HepG2 (cell line): ENCODE measurements at regions not wholly inside any gene's neighbourhood (a gene's known extent, or its start where the extent isn't known, plus 50 kb on each side); places are given as distances from the start of the nearest gene placed in this dataset.

Experiments
- ATAC-seq: fragments of 200-7000 bp; cut with Tn5 transposase; 3 replicates; pipeline ENCODE4 v1.9.1; 2020; ENCODE audit warnings: mild to moderate bottlenecking, moderate library complexity
- BruUV-seq: library from RNA; stranded (reverse); fragments of 400-500 nt; replicated peaks from 2 replicates; lab custom pipeline; 2021; lab: Mats Ljungman, UMichigan
- CTCF ChIA-PET: fragments of 300-600 bp; formaldehyde crosslinking; extraction: SDS; loops from one replicate; lab custom pipeline; 2021; ENCODE audit warnings: low total read pairs, inconsistent platforms, low intra/inter-chr PET ratio; lab: Yijun Ruan, JAX
- POLR2A ChIA-PET: fragments of 350-600 bp; sonication (Branson Sonifier 250); formaldehyde crosslinking; loops from one replicate; lab custom pipeline; 2020; ENCODE audit warnings: antibody characterized with exemption, inconsistent platforms; lab: Yijun Ruan, JAX
- DNase-seq: peaks from one replicate; pipeline ENCODE4 v3.0.0-alpha.2; 2015; ENCODE audit warnings: low spot score
- FAIRE-seq: peaks from 3 replicates; lab custom pipeline; 2011; peaks lifted over from hg19 to GRCh38; lab: Jason Lieb, UNC
- H2AFZ ChIP-seq: one replicate; pipeline ENCODE4 v1.6.1; 2011; ENCODE audit warnings: low read length, inconsistent platforms
- H3K27ac ChIP-seq: fragments of 300-600 bp; 3 replicates; pipeline ENCODE4 v1.8.0; 2011; ENCODE audit warnings: mixed run types, mild to moderate bottlenecking, mixed read lengths, low read length, inconsistent platforms; ENCODE audit not compliant: insufficient read depth; ENCODE audit errors: extremely low read length
- H3K27me3 ChIP-seq, 2 experiments: fragments of 200-600 bp in 1 of 2; 2 replicates in 1 of 2; 3 replicates in 1 of 2; pipeline versions ENCODE4 v1.6.0 to v1.8.0; 2011; ENCODE audit warnings: low read length in 2 of 2, mild to moderate bottlenecking in 2 of 2, moderate library complexity in 2 of 2, inconsistent platforms in 1 of 2; ENCODE audit not compliant: insufficient read depth in 2 of 2, control insufficient read depth in 1 of 2
- H3K36me3 ChIP-seq, 2 experiments: fragments of 200-600 bp in 1 of 2; replicated peaks in 1 of 2; 2 replicates in 1 of 2; 3 replicates in 1 of 2; pipeline versions ENCODE4 v1.5.1 to v1.8.0; 2011; ENCODE audit warnings: low read length in 2 of 2, inconsistent platforms in 1 of 2; ENCODE audit not compliant: insufficient read depth in 2 of 2, control insufficient read depth in 1 of 2
- H3K4me1 ChIP-seq: 2 replicates; pipeline ENCODE4 v1.5.1; 2012; ENCODE audit warnings: low read length, inconsistent platforms; ENCODE audit not compliant: insufficient read depth
- H3K4me2 ChIP-seq: 2 replicates; pipeline ENCODE4 v1.6.0; 2011; ENCODE audit warnings: low read depth, low read length, inconsistent platforms
- H3K4me3 ChIP-seq, 3 experiments: fragments of 200-600 bp in 1 of 3; sonication (generic), shearing (Covaris generic) in 1 of 3; replicated peaks in 1 of 3; 2 replicates each; pipeline ENCODE4 v1.5.1; 2011 to 2016; ENCODE audit warnings: low read length in 3 of 3, inconsistent platforms in 2 of 3, low read depth in 2 of 3, mild to moderate bottlenecking in 2 of 3, control low read depth in 1 of 3, mixed read lengths in 1 of 3; ENCODE audit not compliant: insufficient read depth in 1 of 3
- H3K79me2 ChIP-seq: one replicate; pipeline ENCODE4 v1.6.1; 2011; ENCODE audit warnings: low read length, inconsistent platforms; ENCODE audit not compliant: insufficient read depth
- H3K9ac ChIP-seq: 2 replicates; pipeline ENCODE4 v1.6.0; 2011; ENCODE audit warnings: mild to moderate bottlenecking, low read depth, low read length, inconsistent platforms; ENCODE audit not compliant: insufficient read depth
- H3K9me3 ChIP-seq: 2 replicates; pipeline ENCODE4 v1.5.1; 2012; ENCODE audit warnings: mild to moderate bottlenecking, low read length
- H4K20me1 ChIP-seq: 2 replicates; pipeline ENCODE4 v1.6.0; 2011; ENCODE audit warnings: inconsistent platforms, mild to moderate bottlenecking, low read length, moderate library complexity; ENCODE audit not compliant: insufficient read depth
- AHR ChIP-seq: IDR thresholded peaks from 2 replicates; pipeline ENCODE4 v1.6.1; 2018; ENCODE audit warnings: missing genetic modification reagents, missing compliant biosample characterization
- HMGA1 ChIP-seq: sonication (generic); formaldehyde crosslinking; conservative IDR thresholded peaks from 2 replicates; pipeline ENCODE4 v1.4.0; 2020; ENCODE audit warnings: missing genetic modification reagents
- LRRFIP1 ChIP-seq: sonication (generic); formaldehyde crosslinking; conservative IDR thresholded peaks from 2 replicates; pipeline ENCODE4 v1.4.0; 2020; ENCODE audit warnings: missing genetic modification reagents
- SMAD9 ChIP-seq: sonication (generic); formaldehyde crosslinking; IDR thresholded peaks from 2 replicates; pipeline ENCODE4 v1.5.1; 2020; ENCODE audit warnings: mild to moderate bottlenecking, missing genetic modification reagents
- SMYD3 ChIP-seq: sonication (generic); formaldehyde crosslinking; IDR thresholded peaks from 2 replicates; pipeline ENCODE4 v1.8.1; 2023; ENCODE audit warnings: mild to moderate bottlenecking, missing genetic modification reagents
- SRSF9 ChIP-seq: fragments of 200-400 bp; formaldehyde crosslinking; IDR thresholded peaks from 2 replicates; pipeline ENCODE4 v1.6.1; 2018; ENCODE audit warnings: borderline replicate concordance, mild to moderate bottlenecking, low read depth, low read length; ENCODE audit not compliant: insufficient read depth, poor library complexity, severe bottlenecking
- U2AF1 ChIP-seq: fragments of 200-400 bp; formaldehyde crosslinking; optimal IDR thresholded peaks from 2 replicates; pipeline ENCODE3; 2017; ENCODE audit warnings: mild to moderate bottlenecking, low read depth, low read length
- ZGPAT ChIP-seq: IDR thresholded peaks from 2 replicates; pipeline ENCODE4 v1.6.1; 2016; ENCODE audit warnings: mild to moderate bottlenecking
- ZMYM2 ChIP-seq: sonication (generic); formaldehyde crosslinking; IDR thresholded peaks from 2 replicates; pipeline ENCODE4 v1.8.0; 2022; ENCODE audit warnings: mild to moderate bottlenecking, missing genetic modification reagents
- ZNF547 ChIP-seq: sonication (generic); formaldehyde crosslinking; IDR thresholded peaks from 2 replicates; pipeline ENCODE4 v1.5.1; 2020; ENCODE audit warnings: mild to moderate bottlenecking, missing genetic modification reagents
- WGBS: methylation state at CpG from one replicate; pipeline ENCODE4 v1.1.6; 2017; ENCODE audit warnings: low lambda C conversion rate; 5-methylcytosine and 5-hydroxymethylcytosine counted together
- in situ Hi-C: cut with HindIII; loops from 2 replicates; pipeline ENCODE4 v1.10.0; 2017; ENCODE audit warnings: low pct_unique_long_range_greater_than_20kb; ENCODE audit not compliant: extremely low pct_ligation_motif_present
- intact Hi-C: fragments of 100-400 bp; cut with micrococcal nuclease; formaldehyde crosslinking; loops from one replicate; pipeline ENCODE4 v1.10.0; 2022; ENCODE audit not compliant: unreplicated experiment
- TF ChIP-seq, protein P1 (sequence below): IDR thresholded peaks from 2 replicates; pipeline ENCODE4 v1.6.1; 2016; ENCODE audit warnings: low read depth, missing genetic modification reagents, missing compliant biosample characterization
- TF ChIP-seq, protein P2 (sequence below): sonication (generic); formaldehyde crosslinking; IDR thresholded peaks from 2 replicates; pipeline ENCODE4 v1.4.0; 2020; ENCODE audit warnings: missing genetic modification reagents

- H2AFZ ChIP-seq: no peak overlapping the region
- 16% methylated on average over 11 of the region's 11 CpGs for WGBS
- in situ Hi-C loops: no loop called here
- H3K27ac ChIP-seq: no peak overlapping the region
- no peak for ATAC-seq
- no peaks in the 10 kb centered on the region for H3K4me1 ChIP-seq
- CTCF ChIA-PET: no interaction called here
- no peak for DNase-seq
- H3K9ac ChIP-seq: no peak overlapping the region
- no TSS peak for BruUV-seq
- H3K36me3 ChIP-seq: no peaks in the 10 kb centered on the region
- FAIRE-seq: no peak
- TF ChIP-seq LRRFIP1 (CRISPR knock-in tag) (no peak), ZNF547 (no peak), AHR (CRISPR knock-in tag) (no peak), ZGPAT (no peak), SMAD9 (CRISPR knock-in tag) (no peak), U2AF1 (no peak), ZMYM2 (no peak), SMYD3 (CRISPR knock-in tag) (no peak), SRSF9 (no peak), HMGA1 (CRISPR knock-in tag) (no peak)
- TF ChIP-seq, protein P1, sequence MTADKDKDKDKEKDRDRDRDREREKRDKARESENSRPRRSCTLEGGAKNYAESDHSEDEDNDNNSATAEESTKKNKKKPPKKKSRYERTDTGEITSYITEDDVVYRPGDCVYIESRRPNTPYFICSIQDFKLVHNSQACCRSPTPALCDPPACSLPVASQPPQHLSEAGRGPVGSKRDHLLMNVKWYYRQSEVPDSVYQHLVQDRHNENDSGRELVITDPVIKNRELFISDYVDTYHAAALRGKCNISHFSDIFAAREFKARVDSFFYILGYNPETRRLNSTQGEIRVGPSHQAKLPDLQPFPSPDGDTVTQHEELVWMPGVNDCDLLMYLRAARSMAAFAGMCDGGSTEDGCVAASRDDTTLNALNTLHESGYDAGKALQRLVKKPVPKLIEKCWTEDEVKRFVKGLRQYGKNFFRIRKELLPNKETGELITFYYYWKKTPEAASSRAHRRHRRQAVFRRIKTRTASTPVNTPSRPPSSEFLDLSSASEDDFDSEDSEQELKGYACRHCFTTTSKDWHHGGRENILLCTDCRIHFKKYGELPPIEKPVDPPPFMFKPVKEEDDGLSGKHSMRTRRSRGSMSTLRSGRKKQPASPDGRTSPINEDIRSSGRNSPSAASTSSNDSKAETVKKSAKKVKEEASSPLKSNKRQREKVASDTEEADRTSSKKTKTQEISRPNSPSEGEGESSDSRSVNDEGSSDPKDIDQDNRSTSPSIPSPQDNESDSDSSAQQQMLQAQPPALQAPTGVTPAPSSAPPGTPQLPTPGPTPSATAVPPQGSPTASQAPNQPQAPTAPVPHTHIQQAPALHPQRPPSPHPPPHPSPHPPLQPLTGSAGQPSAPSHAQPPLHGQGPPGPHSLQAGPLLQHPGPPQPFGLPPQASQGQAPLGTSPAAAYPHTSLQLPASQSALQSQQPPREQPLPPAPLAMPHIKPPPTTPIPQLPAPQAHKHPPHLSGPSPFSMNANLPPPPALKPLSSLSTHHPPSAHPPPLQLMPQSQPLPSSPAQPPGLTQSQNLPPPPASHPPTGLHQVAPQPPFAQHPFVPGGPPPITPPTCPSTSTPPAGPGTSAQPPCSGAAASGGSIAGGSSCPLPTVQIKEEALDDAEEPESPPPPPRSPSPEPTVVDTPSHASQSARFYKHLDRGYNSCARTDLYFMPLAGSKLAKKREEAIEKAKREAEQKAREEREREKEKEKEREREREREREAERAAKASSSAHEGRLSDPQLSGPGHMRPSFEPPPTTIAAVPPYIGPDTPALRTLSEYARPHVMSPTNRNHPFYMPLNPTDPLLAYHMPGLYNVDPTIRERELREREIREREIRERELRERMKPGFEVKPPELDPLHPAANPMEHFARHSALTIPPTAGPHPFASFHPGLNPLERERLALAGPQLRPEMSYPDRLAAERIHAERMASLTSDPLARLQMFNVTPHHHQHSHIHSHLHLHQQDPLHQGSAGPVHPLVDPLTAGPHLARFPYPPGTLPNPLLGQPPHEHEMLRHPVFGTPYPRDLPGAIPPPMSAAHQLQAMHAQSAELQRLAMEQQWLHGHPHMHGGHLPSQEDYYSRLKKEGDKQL (CRISPR knock-in tag): no peak
- TF ChIP-seq, protein P2, sequence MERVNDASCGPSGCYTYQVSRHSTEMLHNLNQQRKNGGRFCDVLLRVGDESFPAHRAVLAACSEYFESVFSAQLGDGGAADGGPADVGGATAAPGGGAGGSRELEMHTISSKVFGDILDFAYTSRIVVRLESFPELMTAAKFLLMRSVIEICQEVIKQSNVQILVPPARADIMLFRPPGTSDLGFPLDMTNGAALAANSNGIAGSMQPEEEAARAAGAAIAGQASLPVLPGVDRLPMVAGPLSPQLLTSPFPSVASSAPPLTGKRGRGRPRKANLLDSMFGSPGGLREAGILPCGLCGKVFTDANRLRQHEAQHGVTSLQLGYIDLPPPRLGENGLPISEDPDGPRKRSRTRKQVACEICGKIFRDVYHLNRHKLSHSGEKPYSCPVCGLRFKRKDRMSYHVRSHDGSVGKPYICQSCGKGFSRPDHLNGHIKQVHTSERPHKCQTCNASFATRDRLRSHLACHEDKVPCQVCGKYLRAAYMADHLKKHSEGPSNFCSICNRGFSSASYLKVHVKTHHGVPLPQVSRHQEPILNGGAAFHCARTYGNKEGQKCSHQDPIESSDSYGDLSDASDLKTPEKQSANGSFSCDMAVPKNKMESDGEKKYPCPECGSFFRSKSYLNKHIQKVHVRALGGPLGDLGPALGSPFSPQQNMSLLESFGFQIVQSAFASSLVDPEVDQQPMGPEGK (CRISPR knock-in tag): no peak
- TF ChIP-seq, all 625 proteins: peak for 0
- POLR2A ChIA-PET: no interaction called here
- intact Hi-C loops: no loop called here
- no peaks in the 10 kb centered on the region for H4K20me1 ChIP-seq
- peaks cover 0 to 45% of the 10 kb centered on the region in 2 experiments; a peak in 3 of 5 replicates for H3K27me3 ChIP-seq
- H3K4me3 ChIP-seq: no peak overlapping the region
- no peaks in the 10 kb centered on the region for H3K79me2 ChIP-seq
- H3K4me2 ChIP-seq: no peak overlapping the region
- H3K9me3 ChIP-seq: no peaks in the 10 kb centered on the region
Measured at GRCh38 chr6:4287811-4288244, 152.5 kb upstream of the ECI2 start.
